ENCODE measurements at regions not wholly inside any gene's neighbourhood (a gene's known extent, or its start where the extent isn't known, plus 50 kb on each side); places are given as distances from the start of the nearest gene placed in this dataset.

DNA sequence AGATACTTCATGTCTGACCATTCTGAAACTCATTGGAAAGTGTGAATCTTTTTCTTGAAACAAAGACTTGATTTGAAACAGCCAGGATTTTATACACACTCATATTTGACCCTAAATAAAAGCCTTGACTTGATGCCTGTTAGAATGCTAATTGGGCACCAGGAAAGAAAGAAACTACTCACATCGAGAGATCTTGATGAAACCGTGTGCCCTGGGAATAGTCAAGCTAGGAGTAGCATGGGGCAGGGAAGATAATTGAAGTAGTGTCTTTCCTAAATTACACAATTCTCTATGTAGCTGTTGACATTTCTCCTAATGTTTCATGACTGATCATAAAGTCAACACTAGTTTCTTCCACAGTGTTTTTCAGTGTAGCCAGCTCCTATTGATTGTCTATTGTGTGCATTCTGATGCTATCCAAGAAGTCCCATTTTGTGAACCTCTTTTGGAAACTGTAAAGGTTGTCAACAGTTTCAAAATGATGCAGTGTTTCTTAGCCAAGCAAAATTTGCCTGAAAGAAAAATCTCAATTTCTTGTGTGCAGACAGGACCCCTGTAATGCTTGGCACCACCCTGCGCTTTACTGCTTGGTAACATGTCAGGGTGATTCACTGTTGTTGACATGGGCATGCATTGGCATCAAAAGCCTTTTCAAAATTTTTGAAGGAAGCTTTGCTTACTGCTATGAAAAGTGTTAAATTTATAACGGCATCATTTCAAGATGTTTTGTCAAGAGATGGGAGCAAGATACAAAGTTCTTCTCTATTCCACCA is 52.5 kb upstream of the OTOL1 start (continued):
- TF ChIP-seq ZNF274 (CRISPR knock-in tag; IDR thresholded peaks at IDR 0.05) (no peak), HHEX (CRISPR knock-in tag; IDR thresholded peaks at IDR 0.05) (peak; percentile 56; the same call in 1 of the 2 replicates), SP1 (IDR thresholded peaks at IDR 0.05) (no peak), SP1 (CRISPR knock-in tag; IDR thresholded peaks at IDR 0.05) (no peak), ZNF121 (CRISPR knock-in tag; IDR thresholded peaks at IDR 0.05) (no peak), GZF1 (CRISPR knock-in tag; IDR thresholded peaks at IDR 0.05) (no peak), ZNF562 (CRISPR knock-in tag; IDR thresholded peaks at IDR 0.05; ENCODE audit: borderline replicate concordance) (no peak), ZNF234 (CRISPR knock-in tag; conservative IDR thresholded peaks at IDR 0.05) (no peak), ZBTB8A (CRISPR knock-in tag; IDR thresholded peaks at IDR 0.05; ENCODE audit: borderline replicate concordance, low read depth) (no peak), POGZ (CRISPR knock-in tag; IDR thresholded peaks at IDR 0.05) (peak; percentile 20; the same call in 1 of the 2 replicates), RXRA (CRISPR knock-in tag; IDR thresholded peaks at IDR 0.05) (no peak), FLYWCH1 (CRISPR knock-in tag; IDR thresholded peaks at IDR 0.05) (no peak), ZNF839 (CRISPR knock-in tag; IDR thresholded peaks at IDR 0.05; ENCODE audit: borderline replicate concordance) (no peak), KDM5A (IDR thresholded peaks at IDR 0.05; ENCODE audit: borderline replicate concordance, low read length) (no peak), DPF2 (CRISPR knock-in tag; IDR thresholded peaks at IDR 0.05; ENCODE audit: borderline replicate concordance, low read depth) (0 out of 2 replicates have a peak, but pooled peaks have one; percentile 17), ZNF777 (CRISPR knock-in tag; IDR thresholded peaks at IDR 0.05) (no peak), ZNF343 (CRISPR knock-in tag; IDR thresholded peaks at IDR 0.05) (no peak)
- TF ChIP-seq, protein P1, sequence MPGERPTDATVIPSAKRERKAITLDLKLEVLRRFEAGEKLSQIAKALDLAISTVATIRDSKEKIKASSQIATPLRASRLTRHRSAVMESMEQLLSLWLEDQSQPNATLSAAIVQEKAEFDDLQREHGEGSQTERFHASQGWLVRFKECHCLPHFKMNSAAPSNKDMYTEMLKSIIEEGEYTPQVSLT (CRISPR knock-in tag; IDR thresholded peaks at IDR 0.05; ENCODE audit: borderline replicate concordance, low read depth), result no peak
- TF ChIP-seq, protein P2, sequence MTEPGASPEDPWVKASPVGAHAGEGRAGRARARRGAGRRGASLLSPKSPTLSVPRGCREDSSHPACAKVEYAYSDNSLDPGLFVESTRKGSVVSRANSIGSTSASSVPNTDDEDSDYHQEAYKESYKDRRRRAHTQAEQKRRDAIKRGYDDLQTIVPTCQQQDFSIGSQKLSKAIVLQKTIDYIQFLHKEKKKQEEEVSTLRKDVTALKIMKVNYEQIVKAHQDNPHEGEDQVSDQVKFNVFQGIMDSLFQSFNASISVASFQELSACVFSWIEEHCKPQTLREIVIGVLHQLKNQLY (CRISPR knock-in tag; IDR thresholded peaks at IDR 0.05), result peak; percentile 69; the same call in 1 of the 2 replicates
- TF ChIP-seq, protein P3, sequence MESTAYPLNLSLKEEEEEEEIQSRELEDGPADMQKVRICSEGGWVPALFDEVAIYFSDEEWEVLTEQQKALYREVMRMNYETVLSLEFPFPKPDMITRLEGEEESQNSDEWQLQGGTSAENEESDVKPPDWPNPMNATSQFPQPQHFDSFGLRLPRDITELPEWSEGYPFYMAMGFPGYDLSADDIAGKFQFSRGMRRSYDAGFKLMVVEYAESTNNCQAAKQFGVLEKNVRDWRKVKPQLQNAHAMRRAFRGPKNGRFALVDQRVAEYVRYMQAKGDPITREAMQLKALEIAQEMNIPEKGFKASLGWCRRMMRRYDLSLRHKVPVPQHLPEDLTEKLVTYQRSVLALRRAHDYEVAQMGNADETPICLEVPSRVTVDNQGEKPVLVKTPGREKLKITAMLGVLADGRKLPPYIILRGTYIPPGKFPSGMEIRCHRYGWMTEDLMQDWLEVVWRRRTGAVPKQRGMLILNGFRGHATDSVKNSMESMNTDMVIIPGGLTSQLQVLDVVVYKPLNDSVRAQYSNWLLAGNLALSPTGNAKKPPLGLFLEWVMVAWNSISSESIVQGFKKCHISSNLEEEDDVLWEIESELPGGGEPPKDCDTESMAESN (CRISPR knock-in tag; conservative IDR thresholded peaks at IDR 0.05), result no peak
- TF ChIP-seq, protein P4, sequence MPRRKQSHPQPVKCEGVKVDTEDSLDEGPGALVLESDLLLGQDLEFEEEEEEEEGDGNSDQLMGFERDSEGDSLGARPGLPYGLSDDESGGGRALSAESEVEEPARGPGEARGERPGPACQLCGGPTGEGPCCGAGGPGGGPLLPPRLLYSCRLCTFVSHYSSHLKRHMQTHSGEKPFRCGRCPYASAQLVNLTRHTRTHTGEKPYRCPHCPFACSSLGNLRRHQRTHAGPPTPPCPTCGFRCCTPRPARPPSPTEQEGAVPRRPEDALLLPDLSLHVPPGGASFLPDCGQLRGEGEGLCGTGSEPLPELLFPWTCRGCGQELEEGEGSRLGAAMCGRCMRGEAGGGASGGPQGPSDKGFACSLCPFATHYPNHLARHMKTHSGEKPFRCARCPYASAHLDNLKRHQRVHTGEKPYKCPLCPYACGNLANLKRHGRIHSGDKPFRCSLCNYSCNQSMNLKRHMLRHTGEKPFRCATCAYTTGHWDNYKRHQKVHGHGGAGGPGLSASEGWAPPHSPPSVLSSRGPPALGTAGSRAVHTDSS (CRISPR knock-in tag; conservative IDR thresholded peaks at IDR 0.05), result no peak
- TF ChIP-seq, protein P5, sequence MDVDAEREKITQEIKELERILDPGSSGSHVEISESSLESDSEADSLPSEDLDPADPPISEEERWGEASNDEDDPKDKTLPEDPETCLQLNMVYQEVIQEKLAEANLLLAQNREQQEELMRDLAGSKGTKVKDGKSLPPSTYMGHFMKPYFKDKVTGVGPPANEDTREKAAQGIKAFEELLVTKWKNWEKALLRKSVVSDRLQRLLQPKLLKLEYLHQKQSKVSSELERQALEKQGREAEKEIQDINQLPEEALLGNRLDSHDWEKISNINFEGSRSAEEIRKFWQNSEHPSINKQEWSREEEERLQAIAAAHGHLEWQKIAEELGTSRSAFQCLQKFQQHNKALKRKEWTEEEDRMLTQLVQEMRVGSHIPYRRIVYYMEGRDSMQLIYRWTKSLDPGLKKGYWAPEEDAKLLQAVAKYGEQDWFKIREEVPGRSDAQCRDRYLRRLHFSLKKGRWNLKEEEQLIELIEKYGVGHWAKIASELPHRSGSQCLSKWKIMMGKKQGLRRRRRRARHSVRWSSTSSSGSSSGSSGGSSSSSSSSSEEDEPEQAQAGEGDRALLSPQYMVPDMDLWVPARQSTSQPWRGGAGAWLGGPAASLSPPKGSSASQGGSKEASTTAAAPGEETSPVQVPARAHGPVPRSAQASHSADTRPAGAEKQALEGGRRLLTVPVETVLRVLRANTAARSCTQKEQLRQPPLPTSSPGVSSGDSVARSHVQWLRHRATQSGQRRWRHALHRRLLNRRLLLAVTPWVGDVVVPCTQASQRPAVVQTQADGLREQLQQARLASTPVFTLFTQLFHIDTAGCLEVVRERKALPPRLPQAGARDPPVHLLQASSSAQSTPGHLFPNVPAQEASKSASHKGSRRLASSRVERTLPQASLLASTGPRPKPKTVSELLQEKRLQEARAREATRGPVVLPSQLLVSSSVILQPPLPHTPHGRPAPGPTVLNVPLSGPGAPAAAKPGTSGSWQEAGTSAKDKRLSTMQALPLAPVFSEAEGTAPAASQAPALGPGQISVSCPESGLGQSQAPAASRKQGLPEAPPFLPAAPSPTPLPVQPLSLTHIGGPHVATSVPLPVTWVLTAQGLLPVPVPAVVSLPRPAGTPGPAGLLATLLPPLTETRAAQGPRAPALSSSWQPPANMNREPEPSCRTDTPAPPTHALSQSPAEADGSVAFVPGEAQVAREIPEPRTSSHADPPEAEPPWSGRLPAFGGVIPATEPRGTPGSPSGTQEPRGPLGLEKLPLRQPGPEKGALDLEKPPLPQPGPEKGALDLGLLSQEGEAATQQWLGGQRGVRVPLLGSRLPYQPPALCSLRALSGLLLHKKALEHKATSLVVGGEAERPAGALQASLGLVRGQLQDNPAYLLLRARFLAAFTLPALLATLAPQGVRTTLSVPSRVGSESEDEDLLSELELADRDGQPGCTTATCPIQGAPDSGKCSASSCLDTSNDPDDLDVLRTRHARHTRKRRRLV (CRISPR knock-in tag; IDR thresholded peaks at IDR 0.05), result no peak

Measured in HepG2 (cell line).